Ishikawa (cell line): ENCODE measurements at regions not wholly inside any gene's neighbourhood (a gene's known extent, or its start where the extent isn't known, plus 50 kb on each side); places are given as distances from the start of the nearest gene placed in this dataset.

ENCODE experiments used
- RAD21 ChIP-seq: IDR thresholded peaks from 2 replicates; pipeline ENCODE4 v1.6.1; 2012; ENCODE audit warnings: low read depth
- TAF1 ChIP-seq: IDR thresholded peaks from 2 replicates; pipeline ENCODE4 v1.6.1; 2012; ENCODE audit warnings: low read depth, mild to moderate bottlenecking
- YY1 ChIP-seq: IDR thresholded peaks from 2 replicates; pipeline ENCODE4 v1.6.1; 2012; ENCODE audit warnings: low read depth
- TF ChIP-seq, protein P1 (sequence below): IDR thresholded peaks from 2 replicates; pipeline ENCODE4 v1.6.1; 2012; ENCODE audit warnings: low read depth, mild to moderate bottlenecking

- TF ChIP-seq TAF1: no peak
- no peak for TF ChIP-seq YY1
- peak; percentile 87 for TF ChIP-seq RAD21
- TF ChIP-seq, protein P1, sequence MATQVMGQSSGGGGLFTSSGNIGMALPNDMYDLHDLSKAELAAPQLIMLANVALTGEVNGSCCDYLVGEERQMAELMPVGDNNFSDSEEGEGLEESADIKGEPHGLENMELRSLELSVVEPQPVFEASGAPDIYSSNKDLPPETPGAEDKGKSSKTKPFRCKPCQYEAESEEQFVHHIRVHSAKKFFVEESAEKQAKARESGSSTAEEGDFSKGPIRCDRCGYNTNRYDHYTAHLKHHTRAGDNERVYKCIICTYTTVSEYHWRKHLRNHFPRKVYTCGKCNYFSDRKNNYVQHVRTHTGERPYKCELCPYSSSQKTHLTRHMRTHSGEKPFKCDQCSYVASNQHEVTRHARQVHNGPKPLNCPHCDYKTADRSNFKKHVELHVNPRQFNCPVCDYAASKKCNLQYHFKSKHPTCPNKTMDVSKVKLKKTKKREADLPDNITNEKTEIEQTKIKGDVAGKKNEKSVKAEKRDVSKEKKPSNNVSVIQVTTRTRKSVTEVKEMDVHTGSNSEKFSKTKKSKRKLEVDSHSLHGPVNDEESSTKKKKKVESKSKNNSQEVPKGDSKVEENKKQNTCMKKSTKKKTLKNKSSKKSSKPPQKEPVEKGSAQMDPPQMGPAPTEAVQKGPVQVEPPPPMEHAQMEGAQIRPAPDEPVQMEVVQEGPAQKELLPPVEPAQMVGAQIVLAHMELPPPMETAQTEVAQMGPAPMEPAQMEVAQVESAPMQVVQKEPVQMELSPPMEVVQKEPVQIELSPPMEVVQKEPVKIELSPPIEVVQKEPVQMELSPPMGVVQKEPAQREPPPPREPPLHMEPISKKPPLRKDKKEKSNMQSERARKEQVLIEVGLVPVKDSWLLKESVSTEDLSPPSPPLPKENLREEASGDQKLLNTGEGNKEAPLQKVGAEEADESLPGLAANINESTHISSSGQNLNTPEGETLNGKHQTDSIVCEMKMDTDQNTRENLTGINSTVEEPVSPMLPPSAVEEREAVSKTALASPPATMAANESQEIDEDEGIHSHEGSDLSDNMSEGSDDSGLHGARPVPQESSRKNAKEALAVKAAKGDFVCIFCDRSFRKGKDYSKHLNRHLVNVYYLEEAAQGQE: no peak
Observed at GRCh38 chr6:27188885-27189418, 58.5 kb upstream of the PRSS16 start.
